KMS-11 (cell line): ENCODE measurements at regions not wholly inside any gene's neighbourhood (a gene's known extent, or its start where the extent isn't known, plus 50 kb on each side); places are given as distances from the start of the nearest gene placed in this dataset.

Experiments used
- H2AFZ ChIP-seq: fragments of 200-600 bp; sonication (generic); 2 replicates; pipeline ENCODE4 v1.6.1; 2016; ENCODE audit warnings: antibody characterized with exemption, mixed run types, low read depth
- H3K27ac ChIP-seq: fragments of 200-600 bp; sonication (generic); 2 replicates; pipeline ENCODE4 v1.6.1; 2016; ENCODE audit warnings: mild to moderate bottlenecking, mixed run types
- H3K27me3 ChIP-seq: fragments of 200-600 bp; sonication (generic); 2 replicates; pipeline ENCODE4 v1.6.1; 2017; ENCODE audit warnings: mild to moderate bottlenecking, low read depth, mixed run types, moderate library complexity; ENCODE audit not compliant: insufficient read depth
- H3K36me3 ChIP-seq: fragments of 200-600 bp; sonication (generic); 2 replicates; pipeline ENCODE4 v1.6.1; 2017; ENCODE audit warnings: mild to moderate bottlenecking, mixed run types; ENCODE audit not compliant: insufficient read depth
- H3K4me1 ChIP-seq: fragments of 200-600 bp; sonication (generic); 2 replicates; pipeline ENCODE4 v1.6.1; 2016; ENCODE audit warnings: mild to moderate bottlenecking, low read depth, mixed run types; ENCODE audit not compliant: poor library complexity, severe bottlenecking
- H3K4me2 ChIP-seq: fragments of 200-600 bp; sonication (generic); 2 replicates; pipeline ENCODE4 v1.7.0; 2016; ENCODE audit warnings: mild to moderate bottlenecking, mixed run types
- H3K4me3 ChIP-seq: fragments of 200-600 bp; sonication (generic); IDR thresholded peaks from 2 replicates; pipeline ENCODE4 v1.6.1; 2017; ENCODE audit warnings: low read depth, low read length, mixed read lengths; ENCODE audit not compliant: insufficient read depth
- H3K79me2 ChIP-seq: fragments of 200-600 bp; sonication (generic); 2 replicates; pipeline ENCODE4 v1.6.1; 2016; ENCODE audit warnings: low read depth, mixed run types; ENCODE audit not compliant: insufficient read depth
- H3K9ac ChIP-seq: fragments of 200-600 bp; sonication (generic); 2 replicates; pipeline ENCODE4 v1.6.1; 2016; ENCODE audit warnings: mild to moderate bottlenecking, mixed run types
- H4K20me1 ChIP-seq: fragments of 200-600 bp; sonication (generic); 2 replicates; pipeline ENCODE4 v1.6.1; 2016; ENCODE audit warnings: mild to moderate bottlenecking, mixed run types; ENCODE audit not compliant: insufficient read depth
- TF ChIP-seq, protein P1 (sequence below): fragments of 200-600 bp; sonication (generic); conservative IDR thresholded peaks from 2 replicates; pipeline ENCODE4 v1.6.1; 2017; ENCODE audit warnings: low read depth, mild to moderate bottlenecking, antibody characterized with exemption, low read length, moderate library complexity, mixed read lengths

DNA sequence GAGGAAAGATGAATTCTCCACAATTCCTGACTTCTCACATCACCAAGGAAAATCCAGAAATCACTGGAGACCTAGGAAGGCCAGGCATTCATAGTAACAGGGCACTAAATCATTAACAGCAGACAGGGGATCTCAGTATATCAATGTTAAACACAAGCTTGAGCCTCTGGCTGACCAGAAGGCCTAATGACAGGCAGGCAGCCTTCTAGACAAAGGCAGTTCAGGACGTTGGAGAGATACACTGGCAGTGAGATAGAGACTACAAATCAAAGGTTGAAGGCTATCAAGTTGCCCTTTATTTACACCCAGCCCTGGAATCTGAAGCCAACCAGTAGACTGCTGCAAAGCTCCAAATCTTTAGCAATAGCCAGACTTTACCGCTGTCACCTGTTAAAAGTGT, 422.8 kb upstream of the CCL2 start:
- TF ChIP-seq, protein P1, sequence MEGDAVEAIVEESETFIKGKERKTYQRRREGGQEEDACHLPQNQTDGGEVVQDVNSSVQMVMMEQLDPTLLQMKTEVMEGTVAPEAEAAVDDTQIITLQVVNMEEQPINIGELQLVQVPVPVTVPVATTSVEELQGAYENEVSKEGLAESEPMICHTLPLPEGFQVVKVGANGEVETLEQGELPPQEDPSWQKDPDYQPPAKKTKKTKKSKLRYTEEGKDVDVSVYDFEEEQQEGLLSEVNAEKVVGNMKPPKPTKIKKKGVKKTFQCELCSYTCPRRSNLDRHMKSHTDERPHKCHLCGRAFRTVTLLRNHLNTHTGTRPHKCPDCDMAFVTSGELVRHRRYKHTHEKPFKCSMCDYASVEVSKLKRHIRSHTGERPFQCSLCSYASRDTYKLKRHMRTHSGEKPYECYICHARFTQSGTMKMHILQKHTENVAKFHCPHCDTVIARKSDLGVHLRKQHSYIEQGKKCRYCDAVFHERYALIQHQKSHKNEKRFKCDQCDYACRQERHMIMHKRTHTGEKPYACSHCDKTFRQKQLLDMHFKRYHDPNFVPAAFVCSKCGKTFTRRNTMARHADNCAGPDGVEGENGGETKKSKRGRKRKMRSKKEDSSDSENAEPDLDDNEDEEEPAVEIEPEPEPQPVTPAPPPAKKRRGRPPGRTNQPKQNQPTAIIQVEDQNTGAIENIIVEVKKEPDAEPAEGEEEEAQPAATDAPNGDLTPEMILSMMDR, result no peak

DNA sequence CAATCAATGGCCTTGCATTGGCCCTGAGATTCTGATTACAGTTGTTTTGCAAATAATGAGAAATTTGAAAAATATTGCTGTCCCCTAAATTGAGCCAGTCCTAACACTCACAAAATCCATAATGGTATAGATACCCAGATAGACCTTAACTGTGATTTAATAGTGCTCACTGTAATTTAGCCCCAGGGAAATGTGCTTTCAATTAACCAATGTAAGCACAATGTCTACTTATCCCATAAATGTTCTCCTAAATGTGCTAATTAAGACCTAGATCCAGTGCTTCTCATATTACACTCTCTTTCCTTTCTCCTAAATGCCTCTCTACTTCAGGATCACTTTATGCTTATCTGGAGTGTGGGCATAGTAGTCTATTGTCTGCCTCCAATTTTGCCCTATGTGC, 417.8 kb upstream of the CCL2 start:
- no peaks in the 10 kb centered on the region for H4K20me1 ChIP-seq
- TF ChIP-seq, protein P1, result no peak
- H3K4me1 ChIP-seq, result peaks cover 13% of the 10 kb centered on the region
- H2AFZ ChIP-seq, result no peak overlapping the region
- H3K9ac ChIP-seq, result no peak overlapping the region
- H3K4me2 ChIP-seq, result no peak overlapping the region
- H3K27me3 ChIP-seq, result no peaks in the 10 kb centered on the region
- no peaks in the 10 kb centered on the region for H3K36me3 ChIP-seq
- no peaks in the 10 kb centered on the region for H3K79me2 ChIP-seq
- H3K27ac ChIP-seq, result no peak overlapping the region
- no peak overlapping the region for H3K4me3 ChIP-seq

More for the DNA sequence above, 422.8 kb upstream of the CCL2 start:
- Histone ChIP-seq H3K4me1 (peaks cover 38% of the 10 kb centered on the region), H3K79me2 (no peaks in the 10 kb centered on the region), H3K9ac (no peak overlapping the region), H3K4me2 (no peak overlapping the region), H3K27me3 (no peaks in the 10 kb centered on the region), H3K4me3 (no peak overlapping the region), H4K20me1 (no peaks in the 10 kb centered on the region), H2AFZ (no peak overlapping the region), H3K27ac (no peak overlapping the region), H3K36me3 (no peaks in the 10 kb centered on the region)

DNA sequence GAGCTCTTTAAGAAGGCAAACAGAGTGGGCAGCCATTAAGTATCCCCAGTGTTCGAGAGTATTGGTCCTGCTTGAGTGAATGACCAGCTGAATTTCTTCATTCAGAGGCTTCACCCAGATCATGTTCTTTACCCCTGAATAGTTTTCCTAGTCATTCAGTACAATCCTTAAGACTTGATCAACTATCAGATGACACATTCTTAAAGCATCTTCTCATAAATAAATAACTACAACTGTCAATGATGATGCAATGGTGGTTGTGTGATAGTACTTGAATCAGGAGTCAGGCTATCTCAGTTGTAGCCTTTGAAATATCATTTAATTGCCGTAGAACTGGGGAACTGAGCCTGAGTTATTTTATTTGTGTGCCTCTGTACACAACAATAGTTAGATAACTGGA, 416.8 kb upstream of the CCL2 start:
- peaks cover 13% of the 10 kb centered on the region for H3K4me1 ChIP-seq
- no peak overlapping the region for H2AFZ ChIP-seq
- no peaks in the 10 kb centered on the region for H3K27me3 ChIP-seq
- H3K79me2 ChIP-seq, result no peaks in the 10 kb centered on the region
- H3K27ac ChIP-seq, result no peak overlapping the region
- no peaks in the 10 kb centered on the region for H4K20me1 ChIP-seq
- TF ChIP-seq, protein P1, result no peak
- no peak overlapping the region for H3K4me2 ChIP-seq
- no peaks in the 10 kb centered on the region for H3K36me3 ChIP-seq
- no peak overlapping the region for H3K4me3 ChIP-seq
- no peak overlapping the region for H3K9ac ChIP-seq

DNA sequence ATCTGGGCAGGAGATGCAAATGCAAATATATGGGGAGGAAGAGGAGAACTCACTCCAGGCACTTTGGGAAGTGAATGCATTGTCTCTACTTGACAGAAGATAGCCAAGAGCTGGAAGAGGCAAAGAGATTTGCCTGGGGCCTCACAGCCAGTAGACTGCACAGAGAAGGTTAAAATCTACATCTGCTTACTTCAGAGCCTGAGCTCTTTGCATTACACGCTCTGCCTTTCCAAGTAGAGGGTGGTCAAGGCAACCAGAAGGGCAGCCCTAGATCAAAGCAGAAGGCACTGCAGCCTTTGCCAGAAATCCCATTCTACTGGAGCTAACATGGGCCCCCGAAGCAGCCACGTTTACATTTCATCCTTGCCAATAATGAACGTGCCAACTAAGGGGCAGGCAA, 407.2 kb upstream of the CCL2 start:
- Histone ChIP-seq H3K79me2 (no peaks in the 10 kb centered on the region), H3K9ac (no peak overlapping the region), H3K36me3 (no peaks in the 10 kb centered on the region), H3K4me3 (no peak overlapping the region), H3K4me2 (no peak overlapping the region), H3K27ac (no peak overlapping the region), H4K20me1 (no peaks in the 10 kb centered on the region), H3K4me1 (no peaks in the 10 kb centered on the region), H2AFZ (no peak overlapping the region), H3K27me3 (no peaks in the 10 kb centered on the region)
- TF ChIP-seq, protein P1, result no peak

DNA sequence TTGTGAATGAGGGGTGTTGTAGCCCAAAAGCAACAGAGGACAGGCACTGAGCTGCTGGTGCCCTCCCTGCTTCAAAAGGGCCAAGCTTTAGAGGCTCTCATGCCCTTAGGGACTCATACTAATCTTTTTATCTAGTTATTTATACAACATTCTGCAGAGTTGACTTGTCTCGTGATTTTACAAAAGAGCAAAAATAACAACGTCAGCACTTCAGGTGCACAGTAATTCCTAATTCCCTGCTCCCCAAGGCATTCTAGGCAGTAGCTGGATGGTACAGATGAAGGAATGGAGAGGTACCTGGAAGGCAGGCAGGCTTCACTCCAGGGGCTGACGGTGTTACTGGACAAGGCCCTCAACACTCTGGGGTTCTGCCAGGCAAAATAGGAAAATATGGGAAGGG, 406.7 kb upstream of the CCL2 start:
- H3K79me2 ChIP-seq, result no peaks in the 10 kb centered on the region
- no peaks in the 10 kb centered on the region for H3K36me3 ChIP-seq
- TF ChIP-seq, protein P1, result no peak
- no peaks in the 10 kb centered on the region for H3K4me1 ChIP-seq
- H3K4me3 ChIP-seq, result no peak overlapping the region
- H4K20me1 ChIP-seq, result no peaks in the 10 kb centered on the region
- H3K4me2 ChIP-seq, result no peak overlapping the region
- no peaks in the 10 kb centered on the region for H3K27me3 ChIP-seq
- no peak overlapping the region for H3K9ac ChIP-seq
- H3K27ac ChIP-seq, result no peak overlapping the region
- H2AFZ ChIP-seq, result no peak overlapping the region
